NCI-H524 treated with DMSO at 0.1 percent for 48 hours (cell line): ENCODE measurements at regions not wholly inside any gene's neighbourhood (a gene's known extent, or its start where the extent isn't known, plus 50 kb on each side); places are given as distances from the start of the nearest gene placed in this dataset.

Experiments
- DNase-seq: peaks from one replicate; lab custom pipeline; 2025; lab: John Stamatoyannopoulos, UW

- DNase-seq: no peak
Observed at GRCh38 chr10:83582407-83583095, 556.8 kb upstream of the GHITM start.

GRCh38 chr10:83585686-83586085 lies 553.6 kb upstream of the GHITM start:
- DNase-seq: no peak

GRCh38 chr10:83592337-83592935 lies 546.9 kb upstream of the GHITM start:
- DNase-seq: no peak

- no peak for DNase-seq
Observed at GRCh38 chr10:83603708-83604107, 535.6 kb upstream of the GHITM start.

- DNase-seq: no peak
Observed at GRCh38 chr10:83605783-83606630, 533.3 kb upstream of the GHITM start.

GRCh38 chr10:83607959-83608745 lies 531.2 kb upstream of the GHITM start:
- DNase-seq: no peak

GRCh38 chr10:83612050-83612449 lies 527.3 kb upstream of the GHITM start:
- no peak for DNase-seq

GRCh38 chr10:83612746-83613145 lies 526.6 kb upstream of the GHITM start:
- no peak for DNase-seq

- DNase-seq: no peak
Observed at GRCh38 chr10:83617172-83617571, 522.1 kb upstream of the GHITM start.

GRCh38 chr10:83617692-83618545 lies 521.4 kb upstream of the GHITM start:
- no peak for DNase-seq

- no peak for DNase-seq
Observed at GRCh38 chr10:83625831-83626360, 513.4 kb upstream of the GHITM start.

- no peak for DNase-seq
Observed at GRCh38 chr10:83632701-83633100, 506.6 kb upstream of the GHITM start.

- no peak for DNase-seq
Observed at GRCh38 chr10:83633547-83633946, 505.8 kb upstream of the GHITM start.

GRCh38 chr10:83636826-83637225 lies 502.5 kb upstream of the GHITM start:
- DNase-seq: no peak

GRCh38 chr10:83647526-83647925 lies 491.8 kb upstream of the GHITM start:
- DNase-seq: no peak

- no peak for DNase-seq
Observed at GRCh38 chr10:83648201-83648600, 491.1 kb upstream of the GHITM start.

- no peak for DNase-seq
Observed at GRCh38 chr10:83649471-83649870, 489.8 kb upstream of the GHITM start.

GRCh38 chr10:83654689-83655088 lies 484.6 kb upstream of the GHITM start:
- no peak for DNase-seq

- DNase-seq: no peak
Observed at GRCh38 chr10:83656924-83657323, 482.4 kb upstream of the GHITM start.

- DNase-seq: no peak
Observed at GRCh38 chr10:83657487-83657886, 481.8 kb upstream of the GHITM start.

- no peak for DNase-seq
Observed at GRCh38 chr10:83663918-83664317, 475.4 kb upstream of the GHITM start.
